Activated CD4-positive, alpha-beta T cell treated with anti-CD3 and anti-CD28 coated beads, Interleukin-10, Interleukin-2, amounts not matched to agents 100 ng/mL and 50 ng/mL, durations not matched to agents 16 hours and 8 hours (primary cell): ENCODE measurements at regions not wholly inside any gene's neighbourhood (a gene's known extent, or its start where the extent isn't known, plus 50 kb on each side); places are given as distances from the start of the nearest gene placed in this dataset.
"Not testable (repeated sequence)": the region's sequence is repeated elsewhere in the genome, so short reads cannot be mapped to it uniquely, and the experiment has no call there.

Source experiments
- DNase-seq: peaks from one replicate; pipeline ENCODE4 v3.0.0-alpha.2; 2020

DNA sequence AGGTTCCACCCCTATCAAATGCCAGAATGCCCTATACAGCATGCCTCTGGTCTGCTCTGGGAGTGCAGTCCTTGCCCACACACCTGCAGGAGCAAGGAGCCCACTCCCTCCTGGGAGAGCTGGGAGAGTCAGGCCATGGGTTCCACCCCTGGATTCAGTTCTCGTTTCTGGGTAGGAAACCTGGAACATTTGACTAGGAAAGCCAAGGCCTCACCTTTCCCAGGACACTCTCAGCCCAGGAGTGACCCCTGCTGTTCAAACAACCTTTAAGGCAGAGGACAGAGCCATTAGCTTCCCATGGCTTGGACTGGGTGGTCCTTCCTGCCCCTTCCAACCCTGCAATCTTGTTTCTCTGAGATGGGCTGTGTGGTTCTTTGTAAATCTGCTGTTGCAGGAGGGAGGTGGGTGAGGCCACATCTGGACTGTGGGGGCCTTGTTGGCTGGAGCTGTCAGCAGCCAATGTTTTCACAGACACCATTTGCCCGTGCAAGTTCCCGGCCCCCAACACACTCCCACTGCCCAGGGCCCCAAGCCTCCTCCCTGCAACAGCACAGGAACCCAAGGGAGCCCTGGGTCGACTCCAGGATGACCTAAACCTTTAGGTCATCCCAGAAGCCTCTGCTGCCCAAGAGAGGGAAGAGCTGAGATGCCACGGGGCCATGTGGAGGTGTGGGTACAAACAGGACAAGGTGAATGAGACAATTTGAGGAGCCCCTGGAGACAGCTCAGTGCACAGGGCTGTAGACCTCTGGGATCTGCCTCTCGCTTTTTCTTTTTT lies 104.4 kb downstream of the PJA1 start:
- DNase-seq, result no peak

- DNase-seq, result no peak
These were observed 110.1 kb downstream of the PJA1 start for GRCh38 chrX:69055193-69055592.

GRCh38 chrX:69054497-69054896 lies 110.8 kb downstream of the PJA1 start:
- DNase-seq, result not testable (repeated sequence)

DNA sequence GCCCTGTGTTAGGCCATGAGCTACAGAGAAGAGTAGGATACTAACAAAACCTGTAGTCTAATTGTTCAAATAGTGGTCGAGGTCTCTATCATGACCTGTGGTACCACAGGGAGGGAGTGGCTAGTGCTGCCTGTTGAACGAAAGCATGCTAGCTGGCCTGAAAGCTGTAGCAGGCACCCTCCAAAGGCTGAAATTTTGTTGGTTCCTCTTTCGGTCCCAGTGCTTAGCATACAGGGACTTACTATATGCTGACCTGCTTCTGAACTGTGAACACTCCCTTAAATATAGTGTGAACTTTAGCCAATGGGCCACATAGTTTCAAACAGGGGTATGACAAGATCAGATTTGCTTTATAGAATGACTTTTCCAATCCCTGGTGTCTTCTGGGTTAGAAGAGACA lies 113.4 kb downstream of the PJA1 start:
- no peak for DNase-seq

GRCh38 chrX:69050051-69050765 lies 115.0 kb downstream of the PJA1 start:
- no peak for DNase-seq

DNA sequence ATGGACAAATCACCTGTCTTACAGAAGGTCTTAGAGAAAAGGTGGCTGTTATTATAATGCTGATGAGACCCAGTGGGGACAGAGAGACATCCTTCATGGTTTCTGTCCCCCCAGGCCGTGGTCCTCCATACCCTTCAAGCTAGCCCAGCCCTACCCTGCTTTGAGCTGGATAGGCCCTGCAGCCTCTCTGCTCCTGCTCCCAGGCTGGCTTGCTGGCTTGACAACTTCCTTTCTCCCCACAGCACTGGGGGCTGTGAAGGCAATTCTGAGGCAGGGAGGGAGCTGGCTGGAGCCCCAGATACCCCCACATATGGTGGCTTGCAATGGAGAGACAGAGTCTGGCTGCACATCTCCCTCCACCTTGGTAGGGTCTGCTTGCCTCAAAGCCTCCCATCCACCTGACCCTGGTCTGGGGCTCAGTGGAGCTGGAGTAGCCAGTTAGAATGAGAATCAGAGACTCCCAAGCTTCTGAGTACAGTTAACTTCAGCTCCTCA lies 118.2 kb downstream of the PJA1 start:
- DNase-seq, result no peak

DNA sequence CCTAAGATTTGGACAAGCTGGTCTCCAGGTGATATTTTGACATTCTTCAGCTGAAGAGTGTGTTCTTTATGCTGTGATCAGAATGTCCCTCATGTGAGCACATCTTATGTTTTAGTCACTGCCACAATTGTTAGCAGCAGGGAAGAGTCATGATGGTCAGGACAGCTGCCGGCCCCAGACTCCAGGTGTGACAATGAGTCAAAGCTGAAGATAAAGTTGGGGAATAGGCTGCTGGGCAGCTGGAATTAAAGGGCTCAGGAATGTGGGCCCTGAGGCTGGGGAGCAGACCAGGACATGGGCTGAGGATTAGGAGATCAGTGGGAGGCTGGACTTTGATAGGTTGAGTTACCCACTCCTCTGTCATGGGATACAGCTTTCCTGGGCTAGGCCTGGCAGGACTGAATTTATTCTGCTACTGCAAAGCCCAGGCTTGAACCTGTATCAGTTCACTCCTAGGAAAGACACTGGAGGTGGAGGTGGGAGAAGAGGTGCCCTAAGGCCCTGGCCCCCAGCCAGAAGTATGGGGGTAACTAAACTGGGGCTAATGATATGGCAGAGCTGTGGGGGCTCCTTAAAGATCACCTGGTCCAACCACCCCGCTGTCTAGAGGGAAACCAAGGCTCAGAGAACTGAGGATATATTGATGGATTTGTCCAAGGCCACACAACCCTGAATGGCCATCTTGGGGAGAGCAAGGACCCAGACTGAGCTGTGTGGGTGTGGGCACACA lies 119.5 kb downstream of the PJA1 start:
- no peak for DNase-seq

DNA sequence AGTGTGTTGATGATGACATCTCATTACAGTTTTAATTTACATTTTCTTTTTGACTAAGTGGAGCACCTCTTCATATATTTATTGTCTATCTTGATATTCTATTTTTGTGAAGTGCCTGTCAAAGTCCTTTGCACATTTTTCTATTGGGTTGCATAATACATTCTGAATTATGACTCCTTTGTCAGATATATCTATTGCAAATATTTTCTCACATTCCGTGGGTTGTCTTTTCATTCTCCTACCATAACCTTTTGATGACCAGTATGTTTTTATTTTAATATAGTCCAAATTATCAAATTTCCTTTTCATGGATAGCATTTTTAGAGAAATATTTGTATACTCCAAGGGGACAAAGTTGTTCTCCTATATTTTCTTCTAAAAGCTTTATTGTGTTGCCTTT lies 126.4 kb downstream of the PJA1 start:
- DNase-seq, result no peak

DNA sequence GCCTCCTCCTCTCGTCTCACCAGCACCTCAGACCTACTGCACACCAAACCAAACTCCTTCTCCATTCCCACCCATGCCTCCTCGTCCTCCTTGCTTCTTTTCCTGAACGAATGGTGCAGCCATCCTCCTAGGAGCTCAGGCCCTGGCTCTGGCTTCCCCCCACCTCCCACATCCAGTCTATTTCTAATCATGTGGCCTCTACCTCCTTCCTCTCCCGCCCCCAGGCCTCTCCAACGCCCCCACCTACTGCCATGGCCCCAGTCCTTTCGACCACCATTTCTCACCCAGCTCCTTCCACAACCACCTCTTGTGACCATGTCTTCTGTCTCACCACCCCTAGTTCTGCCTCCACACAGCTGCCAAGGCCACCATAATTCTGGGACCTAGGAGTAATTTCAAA lies 127.1 kb downstream of the PJA1 start:
- no peak for DNase-seq

DNA sequence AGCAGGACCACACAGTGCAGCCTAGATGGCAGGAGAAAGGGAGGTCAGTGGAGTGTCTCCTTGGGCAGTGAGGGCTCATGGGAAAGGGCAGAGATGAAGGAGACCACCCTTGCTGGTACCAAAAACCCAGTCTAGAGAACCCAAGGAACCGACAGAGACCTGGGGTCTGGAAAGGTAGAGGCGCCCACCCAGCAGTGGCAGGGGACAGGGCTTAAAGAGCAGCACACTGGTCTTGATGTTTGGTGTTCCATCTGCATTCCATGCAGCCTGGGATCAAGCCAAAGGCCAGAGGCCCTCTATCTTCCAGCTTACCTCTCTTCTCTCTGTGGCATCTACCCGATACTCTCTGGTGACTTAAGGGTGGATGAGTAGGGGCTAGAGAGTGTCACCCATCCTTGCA lies 127.5 kb downstream of the PJA1 start:
- no peak for DNase-seq

GRCh38 chrX:69036674-69037573 lies 128.3 kb downstream of the PJA1 start:
- no peak for DNase-seq

GRCh38 chrX:69034451-69034850 lies 130.8 kb downstream of the PJA1 start:
- no peak for DNase-seq

- DNase-seq, result no peak
These were observed 131.3 kb downstream of the PJA1 start for GRCh38 chrX:69033936-69034335.

GRCh38 chrX:69032601-69033000 lies 132.7 kb downstream of the PJA1 start:
- no peak for DNase-seq

- DNase-seq, result no peak
These were observed 133.3 kb downstream of the PJA1 start for GRCh38 chrX:69031971-69032391.

DNA sequence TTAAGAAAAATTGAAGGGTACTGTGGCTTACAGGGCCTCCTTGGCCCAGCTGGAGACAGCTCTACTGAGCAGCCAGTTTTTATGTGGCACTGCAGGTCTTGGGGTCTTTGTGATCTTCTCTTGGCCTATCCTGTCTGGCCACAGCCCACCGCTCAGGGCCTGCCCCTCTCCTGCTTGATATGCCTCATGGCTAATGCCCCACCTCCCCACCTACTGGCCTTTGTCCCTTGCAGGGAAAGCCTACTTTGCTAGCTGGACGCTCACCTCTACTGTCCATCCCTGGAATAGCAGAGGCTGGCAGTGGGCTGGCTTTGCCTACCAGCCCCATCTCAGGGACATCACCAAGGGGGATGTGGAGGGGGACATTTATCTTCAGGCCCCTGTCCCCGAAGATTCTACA lies 134.1 kb downstream of the PJA1 start:
- no peak for DNase-seq

DNA sequence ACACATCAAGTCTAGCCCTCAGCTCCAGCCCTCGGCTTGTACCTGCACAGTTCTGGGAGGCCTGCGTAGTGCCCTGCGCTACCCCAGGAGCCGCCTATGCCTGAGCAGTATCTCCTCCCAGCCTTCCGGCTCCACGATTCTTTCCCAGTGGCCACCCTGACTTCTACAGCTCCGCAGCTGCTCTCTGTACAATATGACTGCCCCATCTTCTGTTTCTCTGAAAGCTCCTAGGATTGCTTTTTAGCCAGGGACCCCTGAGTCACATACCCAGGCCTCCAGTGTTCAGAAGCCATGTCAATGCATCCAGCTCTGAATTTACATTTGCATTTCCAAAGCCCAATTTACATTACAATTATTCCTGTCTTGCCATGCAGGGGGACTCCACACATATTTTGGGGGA lies 135.5 kb downstream of the PJA1 start:
- no peak for DNase-seq

DNA sequence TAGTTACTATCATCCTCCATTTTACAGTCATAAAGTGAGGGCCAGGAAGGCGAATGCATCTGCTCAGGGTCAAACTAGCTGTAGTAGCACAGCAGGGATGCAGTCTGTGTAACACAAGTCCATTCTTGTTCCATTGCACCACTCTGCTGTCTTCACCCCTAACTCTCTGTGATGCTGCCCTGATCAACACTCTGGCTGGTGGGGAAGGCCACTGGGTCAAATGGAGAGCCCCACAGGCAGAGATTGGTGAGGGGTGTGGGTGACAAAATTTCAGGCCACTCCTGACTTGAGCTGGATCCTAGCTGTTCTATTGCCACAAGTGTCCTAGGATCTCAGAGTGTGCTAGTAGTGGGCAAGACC lies 136.5 kb downstream of the PJA1 start:
- no peak for DNase-seq

- DNase-seq, result no peak
These were observed 137.1 kb downstream of the PJA1 start for GRCh38 chrX:69028006-69028760.

DNA sequence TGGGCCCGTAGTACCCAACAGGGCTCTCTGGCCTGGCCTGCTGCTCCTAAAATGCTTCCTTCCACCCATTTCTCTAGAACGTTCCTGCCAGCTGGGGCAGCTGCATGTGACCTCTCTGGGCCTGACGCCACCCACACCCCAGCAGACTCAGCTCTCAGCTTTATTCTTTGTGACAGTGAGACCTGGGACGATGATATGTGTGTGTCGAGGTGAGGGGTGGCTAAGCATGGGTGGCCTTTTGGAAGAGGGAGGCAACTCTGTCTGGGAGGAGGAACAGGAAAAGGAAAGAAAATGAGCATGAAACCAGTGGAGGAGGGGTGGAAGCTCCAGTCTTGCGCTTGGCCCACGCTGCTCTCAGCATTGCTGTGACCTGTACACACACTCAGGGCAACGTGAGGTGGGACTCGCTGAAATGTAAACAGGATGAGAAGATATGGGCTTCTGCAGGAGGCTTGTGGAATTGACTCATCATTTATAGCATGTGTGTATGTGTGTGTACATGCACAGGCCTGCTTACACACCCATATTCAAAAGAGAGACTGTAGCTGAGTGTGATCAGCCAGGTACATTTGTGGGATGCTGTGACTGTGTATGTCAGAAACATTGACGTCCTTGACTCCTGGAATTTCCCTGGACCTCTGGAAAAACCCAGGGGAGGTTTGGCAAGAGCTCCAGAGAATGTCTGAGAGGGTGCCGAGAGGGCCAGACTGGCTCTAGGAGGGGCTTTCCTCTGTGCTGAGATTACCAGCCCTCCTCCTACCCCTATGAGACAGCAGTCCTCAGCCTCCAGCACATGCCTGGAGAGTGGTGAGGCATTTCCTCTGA lies 137.9 kb downstream of the PJA1 start:
- DNase-seq, result no peak

DNA sequence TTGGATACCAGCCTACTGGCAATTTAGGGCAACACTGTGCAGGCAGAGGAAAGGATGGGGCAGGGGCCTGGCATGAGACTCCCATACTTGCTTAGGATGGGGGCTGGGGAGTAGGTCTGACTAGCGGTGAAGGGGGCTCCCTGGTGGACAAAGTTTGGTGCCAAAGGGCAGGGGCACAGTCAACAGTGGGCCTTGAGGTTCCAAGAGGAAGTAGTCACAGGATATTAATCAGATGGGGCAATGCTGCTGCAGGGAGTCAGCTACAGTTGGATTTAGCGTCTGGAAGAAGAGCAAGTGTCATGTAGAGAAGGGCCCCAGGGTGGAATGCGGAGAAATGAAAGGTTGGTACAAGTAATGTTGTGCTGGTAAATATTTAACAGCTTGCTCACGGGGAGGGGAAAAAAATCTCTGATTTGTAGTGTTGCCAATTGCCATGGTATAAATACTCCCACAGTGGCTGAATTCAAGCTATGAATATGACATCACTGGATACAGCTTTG lies 139.4 kb downstream of the PJA1 start:
- DNase-seq, result no peak
